Left cardiac atrium (tissue), 4 donors: ENCODE measurements at regions not wholly inside any gene's neighbourhood (a gene's known extent, or its start where the extent isn't known, plus 50 kb on each side); places are given as distances from the start of the nearest gene placed in this dataset.

Experiments
- ATAC-seq, 2 donors: fragments of 200-7000 bp; cut with Tn5 transposase; one replicate each; pipeline ENCODE4 v1.9.1; 2020; ENCODE audit warnings: mild to moderate bottlenecking in 2 of 2, moderate library complexity in 2 of 2
- DNase-seq: peaks from one replicate; pipeline ENCODE4 v3.0.0-alpha.2; 2020
- intact Hi-C, 2 donors: fragments of 100-400 bp; cut with DNase I; formaldehyde crosslinking; loops; one replicate each; pipeline versions ENCODE4 v1.14.1 to v1.15.1; 2022 to 2023
- donor health status: DM: no; HTN: yes; CAD: no.
- donor health status: DM: no; HTN: yes; CAD: no; lungs with severe emphysema.
- donor health status: DM: yes; HTN: yes; CAD: no.
- donor health status: Dilated cardiomyopathy.

DNA sequence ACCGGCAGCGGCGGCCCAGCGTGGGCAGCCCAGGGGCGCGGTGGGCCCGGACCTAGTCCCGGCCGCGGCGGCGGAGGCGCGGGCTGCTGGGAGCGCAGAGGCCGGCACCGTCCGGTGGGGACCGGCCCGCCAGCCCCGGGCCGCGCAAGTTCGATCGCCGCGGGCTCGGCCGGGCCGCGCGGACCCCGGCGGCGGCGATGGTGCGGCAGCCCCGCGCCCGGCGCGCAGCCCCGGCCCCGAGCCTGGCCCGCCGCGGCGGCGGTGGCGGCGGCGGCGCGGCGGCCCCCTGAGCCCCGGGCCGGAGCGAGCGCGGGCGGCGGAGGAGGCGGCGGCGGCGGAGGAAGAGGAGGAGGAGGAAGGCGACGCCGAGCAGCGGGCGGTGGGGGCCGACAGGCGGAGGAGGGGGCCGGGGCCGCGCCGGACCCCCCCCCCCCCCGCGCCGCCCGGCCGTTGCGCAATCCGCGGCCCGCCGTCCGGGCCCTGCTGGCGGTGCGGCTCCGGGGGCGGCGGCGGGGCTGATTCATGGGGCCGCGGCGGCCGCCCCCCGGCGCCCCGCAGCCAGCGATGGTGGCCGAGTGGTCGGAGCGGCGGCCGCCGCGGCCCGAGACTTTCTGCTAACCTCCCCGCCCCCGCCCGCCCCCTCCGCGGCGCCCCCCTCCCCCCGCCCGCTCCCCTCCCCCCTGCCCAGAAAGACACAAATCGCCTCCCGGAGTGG, 1251.9 kb downstream of the BRD1 start:
- no peak for DNase-seq
- intact Hi-C loops, result loop anchor here in 1 of 2 donors (5.0 to 10.0 kb wide), 2 partner anchors 732 to 1059 kb away; no protein-coding TSS in a partner anchor
- ATAC-seq, result no peak

DNA sequence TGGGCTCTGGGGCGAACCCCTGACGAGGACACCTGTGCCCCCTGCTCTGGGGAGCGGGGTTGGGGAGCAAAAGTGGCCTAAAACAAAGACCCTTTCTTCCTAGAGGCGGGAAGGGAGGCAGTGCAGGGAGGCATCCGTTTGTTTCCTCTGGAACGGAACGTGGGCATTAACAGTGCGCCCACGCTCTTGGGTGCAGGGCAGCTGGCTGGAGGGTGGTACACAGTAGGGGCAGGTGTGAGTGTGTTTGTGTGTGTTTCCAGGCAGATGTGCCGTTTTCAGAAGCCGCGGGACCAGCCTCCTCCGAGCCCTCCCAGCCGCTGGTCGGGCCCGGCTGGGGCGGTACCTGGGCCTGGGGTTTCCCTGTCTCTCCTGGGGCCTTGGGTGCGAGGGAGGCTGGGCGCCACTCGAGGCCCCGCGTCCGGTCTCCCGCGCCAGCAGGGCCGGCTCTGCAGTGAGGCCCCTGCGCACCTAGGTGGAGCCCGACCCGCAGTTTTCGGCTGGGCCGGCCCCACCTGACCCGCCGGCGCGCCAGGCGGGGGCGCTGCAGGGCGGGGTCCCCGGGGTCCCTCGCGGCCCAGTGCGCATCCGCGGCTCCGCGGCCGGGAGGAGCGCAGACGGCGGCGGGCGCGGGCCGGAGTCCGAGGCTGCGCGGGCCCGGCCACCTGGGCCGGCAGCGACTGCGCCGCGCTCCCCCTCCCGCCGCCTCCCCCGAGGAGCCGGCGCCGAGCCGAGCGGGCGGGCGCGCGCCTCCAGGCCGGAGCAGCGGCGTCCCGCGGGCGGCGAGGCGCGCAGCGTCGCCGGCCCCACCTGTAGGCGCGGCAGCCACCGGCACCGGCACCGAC, 1252.7 kb downstream of the BRD1 start:
- intact Hi-C loops, result loop anchor here in 1 of 2 donors (5.0 to 10.0 kb wide), 2 partner anchors 732 to 1060 kb away; no protein-coding TSS in a partner anchor
- DNase-seq (peak; percentile 44), ATAC-seq (peak in 1 of 2 donors; percentile 78)

DNA sequence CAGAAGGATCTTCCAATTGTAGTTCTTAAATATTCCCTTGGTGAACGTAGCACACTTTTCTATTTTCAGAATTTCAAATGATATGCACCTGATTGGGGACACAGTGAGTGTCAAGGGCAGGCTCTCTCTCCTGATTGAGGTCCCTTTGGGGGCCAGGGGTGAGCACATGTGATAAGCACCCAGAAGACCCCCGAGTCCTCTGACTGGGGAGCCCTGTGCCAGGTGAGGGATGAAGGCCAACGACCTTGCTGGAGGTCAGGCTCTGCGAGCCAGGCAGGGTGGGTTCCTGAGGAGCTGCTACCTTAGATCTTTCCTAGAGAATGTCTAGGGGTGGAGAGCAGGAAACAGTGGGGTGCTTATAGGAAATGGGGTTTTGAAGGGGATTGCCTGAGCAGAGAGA, 1253.9 kb downstream of the BRD1 start:
- no peak for DNase-seq
- intact Hi-C loops, result loop anchor here in 1 of 2 donors (10.0 kb wide), 1 partner anchor 1061 kb away; no protein-coding TSS in a partner anchor

DNA sequence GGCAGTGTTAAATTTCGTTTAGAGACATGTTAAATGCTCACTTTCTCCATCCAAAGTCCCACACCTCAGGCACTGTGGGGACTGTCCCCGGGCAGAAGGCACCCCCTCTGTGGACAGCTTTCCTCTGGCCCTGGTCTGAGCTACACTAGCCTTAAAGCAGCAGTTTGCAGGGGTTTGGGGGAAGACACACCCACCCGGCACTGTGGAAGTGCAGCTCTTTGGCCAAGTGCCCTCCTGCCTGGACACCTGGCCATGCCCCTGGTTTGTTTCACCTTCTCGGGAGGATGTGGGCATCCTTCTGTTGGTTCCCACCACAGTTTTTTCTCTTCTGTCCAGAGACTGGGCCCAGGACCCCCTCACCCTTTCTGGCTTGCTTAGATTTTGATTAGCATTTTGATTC, 1254.7 kb downstream of the BRD1 start:
- ATAC-seq (no peak), DNase-seq (no peak)
- intact Hi-C loops, result loop anchor here in 1 of 2 donors (10.0 kb wide), 1 partner anchor 1062 kb away; no protein-coding TSS in a partner anchor

More for the DNA sequence above, 1253.9 kb downstream of the BRD1 start:
- ATAC-seq, result no peak

DNA sequence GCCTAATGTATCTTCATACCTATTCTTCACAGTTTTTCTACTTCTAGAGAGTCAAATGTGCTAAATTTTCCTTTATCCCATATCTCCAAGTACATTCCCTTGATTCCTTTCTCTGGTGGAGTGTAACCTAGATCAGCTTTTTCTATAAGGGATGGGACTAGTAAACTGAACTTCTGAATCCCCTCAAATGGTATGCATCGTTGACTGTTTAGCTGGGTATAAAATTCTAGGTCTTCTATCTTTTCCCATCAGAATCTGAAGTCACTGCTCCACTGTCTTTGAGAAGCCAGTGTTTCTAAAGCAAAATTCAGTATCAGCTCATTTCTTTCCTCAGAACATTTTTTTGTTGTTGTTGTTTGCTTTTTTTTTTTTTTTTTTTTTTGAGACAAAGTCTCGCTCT, 1256.8 kb downstream of the BRD1 start:
- no peak for DNase-seq
- intact Hi-C loops, result loop anchor here in 1 of 2 donors (10.0 kb wide), 1 partner anchor 1064 kb away; no protein-coding TSS in a partner anchor
- ATAC-seq, result no peak

DNA sequence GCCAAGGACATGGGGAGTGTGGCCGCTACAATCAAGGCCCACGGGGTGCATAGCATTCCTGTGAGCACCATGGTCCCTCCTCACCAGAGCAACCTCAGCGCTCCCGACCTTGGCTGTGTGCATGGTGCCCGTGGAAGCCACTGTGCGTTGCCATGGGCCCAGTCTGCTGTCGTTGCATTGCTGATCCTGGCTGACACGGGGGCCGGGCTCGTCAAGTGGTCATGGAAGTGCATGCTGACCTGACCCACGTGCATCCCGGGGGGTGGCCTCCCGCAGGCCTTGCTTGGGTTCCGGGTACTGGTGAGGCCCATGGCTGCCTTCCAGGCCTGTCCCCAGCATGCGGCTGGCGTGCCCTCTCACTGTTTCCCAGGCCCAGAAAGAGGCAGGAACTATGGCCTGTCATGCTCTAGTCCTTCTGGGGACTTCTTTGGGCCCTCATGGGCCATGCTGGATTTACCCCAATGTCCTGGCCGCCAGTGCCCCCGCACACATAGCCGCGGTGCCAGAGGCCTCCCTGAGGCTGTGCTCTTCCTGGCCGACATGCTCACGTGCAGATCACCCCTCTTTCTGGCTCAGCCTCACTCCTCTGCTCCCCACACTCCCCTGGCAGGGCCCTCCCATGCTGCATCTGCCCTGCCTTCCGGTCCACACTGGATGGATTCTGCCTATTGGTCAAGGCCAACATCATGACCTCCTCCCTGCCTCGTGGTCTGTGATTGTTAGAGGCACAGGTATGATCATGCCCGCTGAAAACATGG, 1258.0 kb downstream of the BRD1 start:
- DNase-seq (no peak), ATAC-seq (no peak)
- intact Hi-C loops, result loop anchor here in 1 of 2 donors (10.0 kb wide), 1 partner anchor 1065 kb away; no protein-coding TSS in a partner anchor

DNA sequence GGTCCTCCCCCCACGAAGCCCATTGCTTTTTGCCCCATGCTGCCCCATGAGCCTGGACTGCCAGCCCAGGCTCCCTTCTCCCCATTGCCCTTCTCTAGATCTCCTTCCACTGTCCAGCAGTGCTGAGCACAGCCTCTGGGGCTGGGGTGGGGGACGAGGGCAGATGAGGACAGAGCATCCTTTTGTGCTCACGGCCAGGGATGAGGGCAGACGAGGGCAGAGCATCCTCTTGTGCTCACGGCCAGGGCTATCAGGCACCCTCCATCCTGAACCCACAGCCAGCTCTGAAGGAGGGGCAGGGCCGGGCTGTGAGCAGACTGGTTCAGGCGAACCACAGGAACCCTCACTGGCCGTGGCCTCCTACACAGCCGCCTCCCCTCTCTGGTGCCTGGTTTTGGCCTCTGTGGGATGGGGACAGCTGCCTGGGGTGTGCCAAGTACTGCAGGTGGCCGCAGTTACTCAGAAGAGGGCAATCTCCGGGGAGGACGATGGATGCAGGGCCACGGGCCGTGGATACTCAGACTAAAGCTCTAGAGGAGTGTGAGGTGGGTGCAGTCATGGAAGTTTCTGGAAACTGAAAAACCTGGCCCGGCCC, 1258.8 kb downstream of the BRD1 start:
- no peak for ATAC-seq
- DNase-seq, result no peak
- intact Hi-C loops, result no loop called here

DNA sequence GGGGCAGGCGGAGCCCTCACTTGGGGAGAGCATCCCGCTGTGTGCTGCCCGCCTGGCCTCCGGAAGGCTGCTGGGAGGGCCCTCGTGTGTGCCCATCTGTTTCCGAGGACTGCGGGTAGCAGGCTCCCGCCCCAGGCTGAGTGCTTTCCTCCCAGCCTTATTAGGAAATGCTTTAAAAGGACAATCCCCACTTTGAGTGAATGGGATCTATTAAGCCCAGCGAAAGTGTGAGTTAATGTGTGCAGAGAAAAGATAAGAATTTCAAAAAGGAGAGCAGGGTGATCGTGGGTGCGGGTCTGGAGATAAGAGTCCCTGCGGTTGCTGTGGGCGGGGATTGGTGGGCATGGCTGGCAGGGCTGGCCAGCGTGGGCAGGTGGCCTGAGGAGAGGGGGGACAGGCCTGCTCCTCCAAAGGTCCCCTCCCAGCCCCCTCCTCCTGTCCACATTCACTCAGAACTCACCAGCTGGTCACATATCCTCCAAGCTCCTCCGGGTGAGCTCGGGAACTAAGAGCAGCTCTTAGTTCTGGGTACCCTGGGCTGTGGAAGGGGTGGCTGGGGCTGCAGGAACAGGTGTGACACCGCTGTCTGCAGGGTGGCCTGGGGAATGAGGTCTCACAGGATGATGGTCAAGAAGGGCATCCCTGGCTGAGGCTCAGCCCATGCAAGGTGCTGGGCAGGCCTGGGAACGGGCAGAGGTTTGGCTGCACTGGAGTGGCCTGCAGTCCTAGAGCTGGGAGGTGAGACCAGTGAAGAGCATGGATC, 1260.3 kb downstream of the BRD1 start:
- DNase-seq, result no peak
- no peak for ATAC-seq
- intact Hi-C loops, result no loop called here

DNA sequence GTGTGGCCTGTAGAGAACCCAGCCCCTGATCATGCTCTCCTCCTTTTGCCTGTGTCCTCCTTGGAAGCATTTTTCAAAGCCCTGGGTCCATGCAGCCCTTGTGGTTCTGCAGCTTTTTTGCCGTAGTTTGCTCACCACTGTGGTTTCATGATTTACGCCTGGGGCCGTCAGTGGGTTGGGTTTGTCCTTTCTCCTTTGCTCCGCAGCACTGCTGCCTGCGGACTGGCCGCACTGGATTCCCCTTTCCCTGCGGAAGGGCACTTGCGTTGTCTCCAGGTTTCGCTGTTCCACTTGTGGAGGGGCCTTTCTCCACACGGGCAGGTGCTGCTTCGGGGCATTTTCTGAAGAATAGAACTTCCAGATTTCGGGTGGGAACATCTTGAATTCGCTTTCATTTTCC, 1260.9 kb downstream of the BRD1 start:
- DNase-seq, result no peak
- intact Hi-C loops, result no loop called here
- no peak for ATAC-seq

DNA sequence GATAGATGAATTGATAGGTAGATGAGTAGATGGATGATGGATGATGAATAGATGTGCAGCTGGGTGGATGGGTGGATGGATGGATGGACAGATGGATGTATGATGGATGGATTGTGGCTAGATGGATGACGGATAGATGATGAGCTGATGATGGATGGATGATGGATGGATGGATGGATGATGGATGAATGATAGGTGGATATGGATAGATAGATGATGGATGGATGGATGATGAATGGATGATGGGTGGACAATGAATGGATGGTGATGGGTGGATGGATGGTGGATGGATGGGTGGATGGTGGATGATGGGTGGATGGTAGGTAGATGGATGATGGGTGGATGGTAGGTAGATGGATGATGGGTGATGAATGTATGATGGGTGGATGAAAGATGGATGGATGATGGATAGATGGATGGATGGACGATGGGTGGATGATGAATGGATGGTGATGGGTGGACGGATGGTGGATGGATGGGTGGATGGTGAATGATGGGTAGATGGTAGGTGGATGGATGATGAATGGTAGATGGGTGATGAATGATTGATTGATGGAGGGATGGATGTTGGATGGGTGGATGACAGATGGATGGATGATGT, 1261.7 kb downstream of the BRD1 start:
- DNase-seq, result no peak

DNA sequence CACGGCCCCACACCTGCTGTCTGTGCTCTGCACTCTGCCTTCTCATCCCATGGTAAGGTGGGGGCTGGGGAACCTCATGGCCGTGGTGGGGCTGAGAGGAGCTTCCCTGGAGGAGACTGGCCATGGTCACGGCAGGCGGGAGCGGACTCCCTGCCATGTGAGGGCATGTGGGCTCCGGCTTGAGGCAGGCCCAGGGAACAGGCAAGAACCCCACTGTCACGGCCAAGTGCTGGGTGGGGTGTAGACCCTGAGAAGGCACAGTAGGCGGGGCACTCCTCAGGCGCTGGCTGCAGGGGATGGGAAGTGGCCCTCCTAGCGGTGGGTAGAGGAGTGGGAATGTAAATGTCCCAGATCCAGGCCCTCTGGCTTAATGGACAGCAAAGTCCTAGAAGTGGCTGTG, 1262.7 kb downstream of the BRD1 start:
- DNase-seq (no peak), ATAC-seq (no peak)
- intact Hi-C loops, result no loop called here

More for the DNA sequence above, 1261.7 kb downstream of the BRD1 start:
- no peak for ATAC-seq
- intact Hi-C loops, result no loop called here

DNA sequence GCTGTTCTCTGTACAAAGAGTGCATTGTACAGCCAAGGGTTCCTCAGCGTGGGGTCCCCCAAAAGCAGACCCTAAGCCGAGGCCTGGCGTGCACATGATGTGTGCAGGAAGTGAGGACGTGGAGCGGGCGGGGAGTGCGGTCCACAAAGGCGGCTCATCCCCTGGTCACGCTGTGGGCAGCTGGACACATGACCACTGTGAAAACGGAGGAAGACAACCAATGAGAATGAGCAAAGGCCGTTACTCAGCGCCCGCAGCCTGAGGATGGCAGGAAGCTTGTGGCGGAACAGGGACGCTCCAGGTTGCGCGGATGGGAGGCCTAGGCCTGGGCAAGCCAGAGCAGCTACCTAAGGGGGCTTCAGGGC, 1263.7 kb downstream of the BRD1 start:
- no peak for DNase-seq
- ATAC-seq, result no peak
- intact Hi-C loops, result no loop called here

DNA sequence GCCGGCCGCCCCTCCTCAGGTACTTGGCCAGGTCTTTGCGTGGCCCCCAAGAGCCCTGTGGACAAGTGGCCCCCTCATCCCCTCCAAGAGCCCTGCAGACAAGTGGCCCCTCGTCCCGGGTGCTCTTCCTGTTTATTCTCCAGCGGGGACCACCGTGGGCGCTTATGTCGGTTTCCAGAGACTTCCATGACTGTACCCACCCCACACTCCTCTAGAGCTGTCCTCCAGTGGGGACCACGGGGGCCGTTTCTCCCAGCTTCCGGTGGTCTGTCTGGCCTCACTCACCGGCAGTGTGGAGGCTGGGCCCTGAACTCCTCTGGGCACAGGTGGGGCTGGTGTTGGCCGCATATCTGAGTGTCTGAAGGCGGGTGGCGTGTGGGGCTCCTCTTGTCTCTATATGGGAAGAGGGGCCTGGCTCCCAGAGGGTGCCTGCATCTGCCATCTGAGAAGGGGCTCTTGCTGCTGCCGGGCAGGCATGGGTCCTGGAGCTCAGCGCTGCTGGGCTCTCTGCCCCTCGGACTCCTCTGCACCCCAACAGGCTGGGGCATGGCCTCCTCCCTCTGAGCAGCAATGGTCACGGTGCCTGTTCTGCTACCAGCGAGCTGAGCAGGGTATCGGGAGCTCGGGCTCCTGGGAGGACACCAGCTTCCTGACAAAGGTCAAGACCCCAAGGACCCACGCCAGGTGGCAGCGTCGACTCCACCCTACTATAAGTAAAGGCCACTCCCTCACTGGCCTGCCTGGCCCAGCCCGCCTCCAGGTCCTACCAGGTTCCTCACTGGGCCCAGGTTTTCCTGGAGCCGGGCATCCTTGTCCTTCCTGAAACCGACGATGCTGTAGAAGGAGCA, 1264.3 kb downstream of the BRD1 start:
- intact Hi-C loops, result no loop called here
- no peak for ATAC-seq
- DNase-seq, result no peak

DNA sequence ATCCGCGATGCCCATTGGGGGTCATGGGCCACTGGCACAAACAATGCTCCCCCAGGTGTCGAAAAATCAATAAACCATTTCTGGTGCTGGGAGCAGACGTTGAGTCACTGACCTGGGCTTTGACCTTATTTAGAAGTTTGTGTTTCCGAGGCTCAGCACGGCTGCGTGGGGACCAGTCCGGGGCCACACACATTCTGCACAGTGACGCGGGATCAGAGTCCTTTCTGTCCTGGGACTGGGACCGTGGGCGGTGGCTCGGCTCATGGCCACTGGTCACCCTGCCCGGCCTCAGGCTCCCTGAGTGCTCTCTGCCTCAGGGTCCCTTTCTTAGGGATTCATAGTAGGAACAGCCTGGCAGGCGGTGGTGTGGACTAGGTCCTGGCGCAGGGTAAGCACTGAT, 1266.0 kb downstream of the BRD1 start:
- intact Hi-C loops, result no loop called here
- ATAC-seq (no peak), DNase-seq (no peak)

DNA sequence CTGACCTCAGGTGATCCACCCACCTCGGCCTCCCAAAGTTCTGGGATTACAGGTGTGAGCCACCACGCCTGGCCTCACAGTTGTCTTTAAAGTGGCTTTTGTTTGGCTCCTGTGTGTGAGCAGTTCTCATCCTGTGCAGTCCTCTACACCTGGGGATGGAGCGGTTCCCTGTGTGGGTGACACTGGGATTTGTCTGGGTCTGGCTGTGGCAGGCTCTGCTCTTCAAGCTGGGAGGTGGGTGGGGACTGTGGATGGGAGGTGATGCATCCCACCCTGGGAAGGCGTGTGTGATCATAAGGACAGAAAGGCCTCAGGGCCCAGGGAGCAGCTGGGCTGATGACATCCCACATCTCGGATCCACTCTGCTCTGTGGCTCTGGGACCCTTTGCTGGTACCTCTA, 1266.8 kb downstream of the BRD1 start:
- ATAC-seq, result no peak
- no peak for DNase-seq
- intact Hi-C loops, result no loop called here

DNA sequence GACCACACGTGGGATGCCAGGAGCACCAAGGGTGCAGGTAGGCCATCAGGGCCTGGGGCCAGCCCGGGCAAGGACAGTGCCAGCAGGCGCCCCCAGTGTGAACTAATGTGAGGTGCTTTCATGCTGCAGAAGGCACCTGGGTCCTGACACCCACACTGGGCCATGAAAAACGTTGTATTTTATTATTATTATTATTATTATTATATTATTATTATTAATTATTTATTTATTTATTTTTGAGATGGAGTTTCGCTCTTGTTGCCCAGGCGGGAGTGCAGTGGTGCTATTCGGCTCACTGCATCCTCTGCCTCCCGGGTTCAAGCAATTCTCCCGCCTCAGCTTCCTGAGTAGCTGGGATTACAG, 1267.3 kb downstream of the BRD1 start:
- DNase-seq (no peak), ATAC-seq (no peak)

DNA sequence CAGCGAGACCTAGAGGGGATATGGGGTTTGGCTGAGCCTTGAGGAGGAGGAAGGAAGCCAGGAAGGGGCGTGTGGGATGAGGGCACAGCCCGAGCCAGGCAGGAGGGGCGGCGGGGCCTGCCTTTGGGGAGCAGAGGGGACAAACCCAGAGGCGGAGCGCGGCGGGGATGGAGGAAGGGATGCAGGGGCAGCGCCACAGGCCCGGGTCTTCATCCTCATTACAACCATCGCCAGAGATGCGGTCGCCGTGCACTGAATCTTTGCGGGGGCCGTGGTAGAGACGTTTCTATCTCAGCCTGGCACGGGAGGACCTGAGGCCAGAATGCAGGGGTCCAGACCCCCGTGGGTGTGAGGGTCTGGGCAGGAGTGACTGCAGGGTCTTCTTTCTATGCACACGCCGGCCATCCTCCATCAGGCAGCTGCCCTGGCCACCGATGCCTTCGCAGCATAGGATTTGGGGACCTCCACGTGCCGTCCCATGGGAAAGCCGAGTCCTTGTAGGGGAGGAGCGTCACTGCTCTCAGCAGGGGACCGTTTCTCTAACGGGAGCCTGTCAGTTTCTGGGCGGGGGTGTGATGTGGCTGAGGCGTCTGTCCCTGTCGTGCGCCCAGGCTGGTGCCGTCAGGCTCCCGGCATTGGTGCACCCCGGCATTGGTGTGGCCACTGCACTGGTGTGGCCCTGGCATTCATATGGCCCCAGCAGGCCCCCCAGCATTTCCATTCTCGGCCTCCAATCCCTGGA, 1267.9 kb downstream of the BRD1 start:
- intact Hi-C loops, result no loop called here
- no peak for ATAC-seq
- DNase-seq, result no peak

More for the DNA sequence above, 1267.3 kb downstream of the BRD1 start:
- intact Hi-C loops, result no loop called here
